ENCODE measurements at regions not wholly inside any gene's neighbourhood (a gene's known extent, or its start where the extent isn't known, plus 50 kb on each side); places are given as distances from the start of the nearest gene placed in this dataset.
A peak's percentile ranks its signal among the peaks of the same experiment; 100 is the strongest.
"Not testable (repeated sequence)": the region's sequence is repeated elsewhere in the genome, so short reads cannot be mapped to it uniquely, and the experiment has no call there.

DNA sequence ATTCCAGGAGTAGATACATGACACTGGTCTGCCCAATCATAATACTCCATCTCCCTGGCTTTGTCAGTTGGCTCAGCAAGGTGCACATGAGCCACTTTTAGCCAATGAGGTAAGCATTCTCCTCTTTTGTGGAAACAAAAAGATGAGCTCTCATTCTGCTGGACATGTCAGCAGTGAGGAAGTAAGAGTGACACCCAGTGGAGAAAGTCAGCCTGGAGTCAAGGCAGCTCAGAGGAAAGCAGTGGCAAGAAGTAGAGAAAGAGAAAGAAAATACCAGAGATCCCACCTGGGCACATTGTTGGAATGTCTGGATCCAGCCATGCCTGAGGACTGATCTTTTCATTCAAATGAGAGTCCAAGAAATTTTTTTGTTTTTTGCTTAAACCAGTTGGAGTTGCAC lies 496.9 kb upstream of the C16orf82 start:
- TF ChIP-seq, protein P1, sequence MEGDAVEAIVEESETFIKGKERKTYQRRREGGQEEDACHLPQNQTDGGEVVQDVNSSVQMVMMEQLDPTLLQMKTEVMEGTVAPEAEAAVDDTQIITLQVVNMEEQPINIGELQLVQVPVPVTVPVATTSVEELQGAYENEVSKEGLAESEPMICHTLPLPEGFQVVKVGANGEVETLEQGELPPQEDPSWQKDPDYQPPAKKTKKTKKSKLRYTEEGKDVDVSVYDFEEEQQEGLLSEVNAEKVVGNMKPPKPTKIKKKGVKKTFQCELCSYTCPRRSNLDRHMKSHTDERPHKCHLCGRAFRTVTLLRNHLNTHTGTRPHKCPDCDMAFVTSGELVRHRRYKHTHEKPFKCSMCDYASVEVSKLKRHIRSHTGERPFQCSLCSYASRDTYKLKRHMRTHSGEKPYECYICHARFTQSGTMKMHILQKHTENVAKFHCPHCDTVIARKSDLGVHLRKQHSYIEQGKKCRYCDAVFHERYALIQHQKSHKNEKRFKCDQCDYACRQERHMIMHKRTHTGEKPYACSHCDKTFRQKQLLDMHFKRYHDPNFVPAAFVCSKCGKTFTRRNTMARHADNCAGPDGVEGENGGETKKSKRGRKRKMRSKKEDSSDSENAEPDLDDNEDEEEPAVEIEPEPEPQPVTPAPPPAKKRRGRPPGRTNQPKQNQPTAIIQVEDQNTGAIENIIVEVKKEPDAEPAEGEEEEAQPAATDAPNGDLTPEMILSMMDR (IDR thresholded peaks at IDR 0.05; ENCODE audit: low read depth, low read length), result peak; percentile 75
- H3K36me3 ChIP-seq, result no peaks in the 10 kb centered on the region

DNA sequence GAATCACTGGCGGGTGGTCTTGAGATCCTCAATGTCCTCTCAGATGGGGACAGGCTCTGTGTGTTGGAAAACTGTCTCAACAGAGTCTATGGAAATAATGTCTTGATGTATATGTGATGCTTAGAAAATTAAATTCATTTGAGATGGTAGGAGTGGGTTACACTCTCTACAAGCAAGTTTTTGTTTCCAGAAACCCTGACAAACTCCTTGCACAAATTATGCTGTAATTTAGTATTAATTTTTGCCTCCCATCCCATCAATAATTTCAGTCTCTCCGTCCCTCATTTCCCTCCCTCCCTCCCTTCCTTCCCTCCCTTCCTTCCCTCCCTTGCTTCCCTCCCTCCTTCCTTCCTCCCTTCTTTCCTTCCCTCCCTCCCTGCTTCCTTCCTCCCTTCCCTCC lies 488.0 kb upstream of the C16orf82 start:
- Histone ChIP-seq H3K27me3 (ENCODE audit: insufficient read depth, low read depth, severe bottlenecking) (peaks cover 2% of the 10 kb centered on the region), H3K36me3 (no peaks in the 10 kb centered on the region), H3K4me3 (ENCODE audit: low read depth, low read length) (no peak overlapping the region), H3K9me3 (ENCODE audit: severe bottlenecking) (peaks cover 13% of the 10 kb centered on the region), H3K27ac (no peak overlapping the region)
- no peak for DNase-seq
- TF ChIP-seq, protein P1 (IDR thresholded peaks at IDR 0.05; ENCODE audit: low read depth, low read length), result no peak

More for the DNA sequence above, 496.9 kb upstream of the C16orf82 start:
- Histone ChIP-seq H3K4me3 (ENCODE audit: low read depth, low read length) (no peak overlapping the region), H3K27ac (no peak overlapping the region), H3K9me3 (ENCODE audit: severe bottlenecking) (no peaks in the 10 kb centered on the region), H3K27me3 (ENCODE audit: insufficient read depth, low read depth, severe bottlenecking) (no peaks in the 10 kb centered on the region)
- peak; percentile 37 for DNase-seq

DNA sequence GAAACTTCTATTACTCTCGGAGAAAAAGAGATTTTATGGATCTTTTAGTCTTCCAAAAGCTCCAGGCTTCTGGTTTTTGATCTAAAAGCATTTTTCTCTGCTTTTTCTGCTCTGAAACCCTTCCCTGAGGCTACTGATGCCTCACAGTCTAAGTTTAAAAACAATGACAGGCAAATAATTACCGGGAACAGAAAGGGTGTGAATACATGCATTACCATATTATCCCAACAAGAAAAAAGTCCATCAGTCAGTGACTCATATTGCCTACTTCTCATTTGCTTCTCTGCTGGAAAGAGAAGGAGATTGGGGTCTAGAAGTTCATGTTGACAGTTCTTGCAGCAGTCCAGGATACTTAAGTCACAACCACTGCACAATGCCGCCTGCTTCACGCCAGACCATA lies 482.9 kb upstream of the C16orf82 start:
- Histone ChIP-seq H3K4me3 (ENCODE audit: low read depth, low read length) (no peak overlapping the region), H3K27ac (no peak overlapping the region), H3K9me3 (ENCODE audit: severe bottlenecking) (peaks cover 13% of the 10 kb centered on the region), H3K27me3 (ENCODE audit: insufficient read depth, low read depth, severe bottlenecking) (peaks cover 2% of the 10 kb centered on the region), H3K36me3 (no peaks in the 10 kb centered on the region)
- TF ChIP-seq, protein P1 (IDR thresholded peaks at IDR 0.05; ENCODE audit: low read depth, low read length), result no peak
- peak; percentile 12 for DNase-seq

DNA sequence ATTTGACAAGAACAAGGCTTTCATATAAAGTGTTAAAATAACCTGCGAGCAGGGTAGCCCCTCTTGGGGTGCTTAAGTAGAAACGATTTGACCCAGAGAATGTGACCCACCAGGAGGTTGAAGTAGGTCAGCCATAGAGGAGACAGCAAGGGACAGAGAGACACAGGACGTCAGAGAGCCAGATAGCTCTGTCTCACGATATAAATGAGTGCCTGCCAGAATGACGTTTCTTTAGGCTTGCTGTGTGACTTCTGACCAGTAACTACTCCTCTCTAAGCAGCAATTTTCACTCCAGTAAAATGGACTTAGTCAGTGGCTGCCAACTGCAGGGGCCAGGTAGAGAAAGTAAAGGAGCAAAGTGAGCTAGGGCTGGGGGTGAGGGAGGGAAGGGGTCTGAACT lies 473.0 kb upstream of the C16orf82 start:
- no peak for DNase-seq
- TF ChIP-seq, protein P1 (IDR thresholded peaks at IDR 0.05; ENCODE audit: low read depth, low read length), result no peak
- no peak overlapping the region for H3K27ac ChIP-seq
- peaks cover 18% of the 10 kb centered on the region for H3K27me3 ChIP-seq (ENCODE audit: insufficient read depth, low read depth, severe bottlenecking)
- H3K9me3 ChIP-seq (ENCODE audit: severe bottlenecking), result no peaks in the 10 kb centered on the region
- no peaks in the 10 kb centered on the region for H3K36me3 ChIP-seq
- no peak overlapping the region for H3K4me3 ChIP-seq (ENCODE audit: low read depth, low read length)

DNA sequence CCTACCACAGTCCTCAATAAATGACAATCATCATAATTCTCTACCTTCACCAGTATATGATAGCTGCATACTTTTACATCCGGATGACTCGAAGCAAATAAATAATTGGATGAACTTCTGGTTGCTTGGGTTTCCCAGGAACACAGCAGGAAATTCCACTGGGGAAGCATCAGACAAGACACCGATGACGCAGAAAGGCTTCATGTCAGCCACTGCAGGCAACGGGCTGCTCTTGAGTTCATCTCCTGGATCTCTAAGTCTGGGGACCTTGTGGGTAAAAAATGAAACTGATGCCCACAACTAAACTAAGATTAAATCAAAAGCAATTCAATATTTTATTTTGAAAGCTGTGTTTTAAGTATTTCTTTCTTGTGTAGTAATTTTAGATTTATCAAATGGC lies 472.1 kb upstream of the C16orf82 start:
- H3K36me3 ChIP-seq, result no peaks in the 10 kb centered on the region
- H3K27me3 ChIP-seq (ENCODE audit: insufficient read depth, low read depth, severe bottlenecking), result peaks cover 18% of the 10 kb centered on the region
- TF ChIP-seq, protein P1 (IDR thresholded peaks at IDR 0.05; ENCODE audit: low read depth, low read length), result no peak
- H3K4me3 ChIP-seq (ENCODE audit: low read depth, low read length), result no peak overlapping the region
- no peak overlapping the region for H3K27ac ChIP-seq
- DNase-seq, result no peak
- no peaks in the 10 kb centered on the region for H3K9me3 ChIP-seq (ENCODE audit: severe bottlenecking)

DNA sequence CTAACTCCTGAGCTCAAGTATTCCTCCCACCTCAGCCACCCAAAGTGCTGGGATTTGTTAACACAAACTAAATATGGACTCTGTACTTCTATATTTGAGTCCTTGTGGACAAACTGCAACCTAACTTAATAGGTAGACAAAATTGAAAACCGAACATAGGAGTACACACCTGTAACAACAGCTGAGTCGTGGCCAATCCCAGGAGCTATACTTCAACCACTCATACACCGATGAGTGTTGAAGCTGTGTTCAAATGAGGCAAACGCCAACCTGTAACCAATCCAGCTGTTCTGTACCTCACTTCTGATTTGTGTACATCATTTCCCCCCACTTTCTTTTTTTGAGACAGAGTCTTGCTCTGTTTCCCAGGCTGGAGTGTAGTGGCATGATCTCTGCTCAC lies 471.5 kb upstream of the C16orf82 start:
- TF ChIP-seq, protein P1 (IDR thresholded peaks at IDR 0.05; ENCODE audit: low read depth, low read length), result no peak
- H3K27ac ChIP-seq, result no peak overlapping the region
- no peaks in the 10 kb centered on the region for H3K9me3 ChIP-seq (ENCODE audit: severe bottlenecking)
- H3K4me3 ChIP-seq (ENCODE audit: low read depth, low read length), result no peak overlapping the region
- peaks cover 19% of the 10 kb centered on the region for H3K27me3 ChIP-seq (ENCODE audit: insufficient read depth, low read depth, severe bottlenecking)
- DNase-seq, result no peak
- H3K36me3 ChIP-seq, result no peaks in the 10 kb centered on the region

DNA sequence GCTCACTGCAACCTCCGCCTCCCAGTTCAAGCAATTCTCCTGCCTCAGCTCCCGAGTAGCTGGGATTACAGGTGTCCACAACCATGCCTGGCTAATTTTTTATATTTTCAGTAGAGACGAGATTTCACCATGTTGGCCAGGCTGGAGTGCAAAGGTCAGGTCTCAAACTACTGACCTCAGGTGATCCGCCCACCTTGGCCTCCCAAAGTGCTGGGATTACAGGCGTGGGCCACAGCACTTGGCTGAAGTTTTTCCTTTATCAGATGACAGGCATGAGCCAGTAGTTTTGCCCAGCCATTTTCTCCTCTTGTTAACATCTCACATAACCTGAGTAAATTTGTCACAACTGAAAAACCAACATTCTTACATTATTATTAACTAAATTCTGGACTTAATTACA lies 470.7 kb upstream of the C16orf82 start:
- H3K36me3 ChIP-seq; H3K9me3 ChIP-seq (ENCODE audit: severe bottlenecking); DNase-seq; H3K4me3 ChIP-seq (ENCODE audit: low read depth, low read length); H3K27ac ChIP-seq: not testable (repeated sequence)
- H3K27me3 ChIP-seq (ENCODE audit: insufficient read depth, low read depth, severe bottlenecking), result peaks cover 21% of the 10 kb centered on the region

Data from WERI-Rb-1 (cell line).